Breast epithelium (tissue), 3 donors: ENCODE measurements at regions not wholly inside any gene's neighbourhood (a gene's known extent, or its start where the extent isn't known, plus 50 kb on each side); places are given as distances from the start of the nearest gene placed in this dataset.

ENCODE experiments used
- POLR2A ChIP-seq: fragments of 450-650 bp; IDR thresholded peaks from one replicate; pipeline ENCODE4 v1.6.1; 2016; ENCODE audit warnings: antibody characterized with exemption, mild to moderate bottlenecking, moderate library complexity
- POLR2AphosphoS5 ChIP-seq, 3 donors: sonication (generic); formaldehyde crosslinking; IDR thresholded peaks; one replicate each; pipeline ENCODE4 v1.6.1; 2017; ENCODE audit warnings: antibody characterized with exemption in 3 of 3
- TF ChIP-seq, protein P1 (sequence below), 3 donors: fragments of 450-650 bp; IDR thresholded peaks; one replicate each; pipeline ENCODE4 v1.5.1; 2016 to 2017; ENCODE audit warnings: antibody characterized with exemption in 3 of 3, mild to moderate bottlenecking in 3 of 3, moderate library complexity in 3 of 3

- TF ChIP-seq, protein P1, sequence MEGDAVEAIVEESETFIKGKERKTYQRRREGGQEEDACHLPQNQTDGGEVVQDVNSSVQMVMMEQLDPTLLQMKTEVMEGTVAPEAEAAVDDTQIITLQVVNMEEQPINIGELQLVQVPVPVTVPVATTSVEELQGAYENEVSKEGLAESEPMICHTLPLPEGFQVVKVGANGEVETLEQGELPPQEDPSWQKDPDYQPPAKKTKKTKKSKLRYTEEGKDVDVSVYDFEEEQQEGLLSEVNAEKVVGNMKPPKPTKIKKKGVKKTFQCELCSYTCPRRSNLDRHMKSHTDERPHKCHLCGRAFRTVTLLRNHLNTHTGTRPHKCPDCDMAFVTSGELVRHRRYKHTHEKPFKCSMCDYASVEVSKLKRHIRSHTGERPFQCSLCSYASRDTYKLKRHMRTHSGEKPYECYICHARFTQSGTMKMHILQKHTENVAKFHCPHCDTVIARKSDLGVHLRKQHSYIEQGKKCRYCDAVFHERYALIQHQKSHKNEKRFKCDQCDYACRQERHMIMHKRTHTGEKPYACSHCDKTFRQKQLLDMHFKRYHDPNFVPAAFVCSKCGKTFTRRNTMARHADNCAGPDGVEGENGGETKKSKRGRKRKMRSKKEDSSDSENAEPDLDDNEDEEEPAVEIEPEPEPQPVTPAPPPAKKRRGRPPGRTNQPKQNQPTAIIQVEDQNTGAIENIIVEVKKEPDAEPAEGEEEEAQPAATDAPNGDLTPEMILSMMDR (IDR thresholded peaks at IDR 0.05): no peak
- TF ChIP-seq POLR2A (no peak), POLR2AphosphoS5 (IDR thresholded peaks at IDR 0.05) (no peak)
Observed at GRCh38 chrX:46383006-46383405, 162.2 kb downstream of the ZNF674 start.
